ENCODE measurements at regions not wholly inside any gene's neighbourhood (a gene's known extent, or its start where the extent isn't known, plus 50 kb on each side); places are given as distances from the start of the nearest gene placed in this dataset.

DNA sequence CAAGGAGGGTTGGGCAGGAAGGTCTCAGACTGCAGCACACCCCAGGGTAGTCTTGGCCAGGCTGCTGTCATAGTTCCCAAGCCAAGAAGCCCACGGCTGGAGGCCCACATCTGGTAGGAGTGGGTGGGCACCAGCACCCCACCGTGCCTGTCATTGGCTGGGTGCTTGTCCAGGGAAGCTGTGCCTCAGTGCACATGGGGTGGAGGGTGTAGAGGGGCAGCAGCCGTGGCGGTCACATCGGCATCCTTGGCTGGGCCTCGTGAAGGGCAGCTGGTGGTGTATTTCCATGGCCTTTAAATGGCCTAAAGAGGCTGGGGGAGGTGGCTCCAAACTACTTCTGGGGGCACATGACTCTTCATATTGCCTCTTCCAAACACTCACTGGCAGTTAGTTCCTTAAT, 119.6 kb upstream of the USP24 start:
- TF ChIP-seq CREB1 (IDR thresholded peaks at IDR 0.05) (no peak), RFX5 (IDR thresholded peaks at IDR 0.05; ENCODE audit: borderline replicate concordance, low read depth, low read length) (no peak), POLR2A (IDR thresholded peaks at IDR 0.05; ENCODE audit: control extremely low read depth in 1 of 2, low read depth in 2 of 2, low read length in 2 of 2) (no peak), BRCA1 (IDR thresholded peaks at IDR 0.05; ENCODE audit: low read depth, low read length) (no peak)
- TF ChIP-seq, protein P1, sequence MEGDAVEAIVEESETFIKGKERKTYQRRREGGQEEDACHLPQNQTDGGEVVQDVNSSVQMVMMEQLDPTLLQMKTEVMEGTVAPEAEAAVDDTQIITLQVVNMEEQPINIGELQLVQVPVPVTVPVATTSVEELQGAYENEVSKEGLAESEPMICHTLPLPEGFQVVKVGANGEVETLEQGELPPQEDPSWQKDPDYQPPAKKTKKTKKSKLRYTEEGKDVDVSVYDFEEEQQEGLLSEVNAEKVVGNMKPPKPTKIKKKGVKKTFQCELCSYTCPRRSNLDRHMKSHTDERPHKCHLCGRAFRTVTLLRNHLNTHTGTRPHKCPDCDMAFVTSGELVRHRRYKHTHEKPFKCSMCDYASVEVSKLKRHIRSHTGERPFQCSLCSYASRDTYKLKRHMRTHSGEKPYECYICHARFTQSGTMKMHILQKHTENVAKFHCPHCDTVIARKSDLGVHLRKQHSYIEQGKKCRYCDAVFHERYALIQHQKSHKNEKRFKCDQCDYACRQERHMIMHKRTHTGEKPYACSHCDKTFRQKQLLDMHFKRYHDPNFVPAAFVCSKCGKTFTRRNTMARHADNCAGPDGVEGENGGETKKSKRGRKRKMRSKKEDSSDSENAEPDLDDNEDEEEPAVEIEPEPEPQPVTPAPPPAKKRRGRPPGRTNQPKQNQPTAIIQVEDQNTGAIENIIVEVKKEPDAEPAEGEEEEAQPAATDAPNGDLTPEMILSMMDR (IDR thresholded peaks at IDR 0.05; ENCODE audit: control extremely low read depth in 1 of 3, insufficient read depth in 1 of 3, low read depth in 1 of 3, low read length in 3 of 3): no peak
- TF ChIP-seq, protein P2, sequence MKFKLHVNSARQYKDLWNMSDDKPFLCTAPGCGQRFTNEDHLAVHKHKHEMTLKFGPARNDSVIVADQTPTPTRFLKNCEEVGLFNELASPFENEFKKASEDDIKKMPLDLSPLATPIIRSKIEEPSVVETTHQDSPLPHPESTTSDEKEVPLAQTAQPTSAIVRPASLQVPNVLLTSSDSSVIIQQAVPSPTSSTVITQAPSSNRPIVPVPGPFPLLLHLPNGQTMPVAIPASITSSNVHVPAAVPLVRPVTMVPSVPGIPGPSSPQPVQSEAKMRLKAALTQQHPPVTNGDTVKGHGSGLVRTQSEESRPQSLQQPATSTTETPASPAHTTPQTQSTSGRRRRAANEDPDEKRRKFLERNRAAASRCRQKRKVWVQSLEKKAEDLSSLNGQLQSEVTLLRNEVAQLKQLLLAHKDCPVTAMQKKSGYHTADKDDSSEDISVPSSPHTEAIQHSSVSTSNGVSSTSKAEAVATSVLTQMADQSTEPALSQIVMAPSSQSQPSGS (IDR thresholded peaks at IDR 0.05; ENCODE audit: low read length): no peak
